Neural progenitor cell (in vitro differentiated cells): ENCODE measurements at regions not wholly inside any gene's neighbourhood (a gene's known extent, or its start where the extent isn't known, plus 50 kb on each side); places are given as distances from the start of the nearest gene placed in this dataset.

Experiments used
- CTCF ChIP-seq: fragments of 200-600 bp; sonication (generic); IDR thresholded peaks from 2 replicates; pipeline ENCODE4 v1.5.1; 2017; ENCODE audit warnings: antibody characterized with exemption, mild to moderate bottlenecking
- EZH2 ChIP-seq: fragments of 200-600 bp; sonication (generic); IDR thresholded peaks from 2 replicates; pipeline ENCODE4 v1.6.1; 2017; ENCODE audit warnings: antibody characterized with exemption, mild to moderate bottlenecking, moderate library complexity

- no peak for TF ChIP-seq CTCF
- no peak for TF ChIP-seq EZH2
Measured at GRCh38 chr13:50452028-50452427, 391.5 kb downstream of the DLEU7 start.
